SK-N-SH (cell line): ENCODE measurements at regions not wholly inside any gene's neighbourhood (a gene's known extent, or its start where the extent isn't known, plus 50 kb on each side); places are given as distances from the start of the nearest gene placed in this dataset.

Experiments used
- CTCF ChIA-PET: fragments of 300-600, 350-600 bp; formaldehyde crosslinking; extraction: SDS; loops from one replicate; lab custom pipeline; 2021; lab: Yijun Ruan, JAX
- POLR2A ChIA-PET: fragments of 350-600 bp; sonication (Branson Sonifier 250); formaldehyde crosslinking; extraction: SDS; loops from one replicate; lab custom pipeline; 2020; ENCODE audit warnings: antibody characterized with exemption, inconsistent platforms; lab: Yijun Ruan, JAX
- DNase-seq: peaks from one replicate; pipeline ENCODE4 v3.0.0; 2012
- H2AFZ ChIP-seq: fragments of 200-600 bp; sonication (generic); 2 replicates; pipeline ENCODE4 v1.8.1; 2016; ENCODE audit warnings: antibody characterized with exemption, mild to moderate bottlenecking, low read depth
- H3F3A ChIP-seq: fragments of 200-600 bp; sonication (generic); replicated peaks from 2 replicates; pipeline ENCODE3; 2016; ENCODE audit warnings: antibody characterized with exemption, mild to moderate bottlenecking; ENCODE audit not compliant: insufficient read depth
- H3K27ac ChIP-seq, 2 experiments: fragments of 200-500 bp in 1 of 2; fragments of 200-600 bp in 1 of 2; sonication (Bioruptor generic) in 1 of 2; sonication (generic), shearing (Covaris generic) in 1 of 2; 2 replicates each; pipeline versions ENCODE4 v1.5.1 to v1.6.1; 2014 to 2016; ENCODE audit warnings: low read depth in 2 of 2, inconsistent platforms in 1 of 2, low read length in 1 of 2, mild to moderate bottlenecking in 1 of 2, mixed read lengths in 1 of 2
- H3K27me3 ChIP-seq: fragments of 200-600 bp; sonication (generic), shearing (Covaris generic); 2 replicates; pipeline ENCODE4 v1.6.1; 2016; ENCODE audit warnings: mixed run types; ENCODE audit not compliant: insufficient read depth
- H3K36me3 ChIP-seq, 2 experiments: fragments of 200-500 bp in 1 of 2; fragments of 200-600 bp in 1 of 2; sonication (Bioruptor generic) in 1 of 2; sonication (generic) in 1 of 2; replicated peaks in 1 of 2; 2 replicates each; pipeline versions ENCODE3 to v1.5.1; 2014 to 2016; ENCODE audit warnings: low read length in 1 of 2, mild to moderate bottlenecking in 1 of 2; ENCODE audit not compliant: insufficient read depth in 2 of 2, control insufficient read depth in 1 of 2
- H3K4me1 ChIP-seq, 2 experiments: fragments of 200-500 bp in 1 of 2; fragments of 200-600 bp in 1 of 2; sonication (Bioruptor generic) in 1 of 2; sonication (generic), shearing (Covaris generic) in 1 of 2; 2 replicates each; pipeline versions ENCODE4 v1.5.1 to v1.6.1; 2014 to 2016; ENCODE audit warnings: low read depth in 1 of 2, low read length in 1 of 2, mixed run types in 1 of 2; ENCODE audit not compliant: insufficient read depth in 2 of 2, control insufficient read depth in 1 of 2
- H3K4me2 ChIP-seq: fragments of 200-600 bp; sonication (generic), shearing (Covaris generic); 2 replicates; pipeline ENCODE4 v1.6.1; 2017; ENCODE audit warnings: mixed run types
- H3K4me3 ChIP-seq, 2 experiments: fragments of 200-500 bp in 1 of 2; fragments of 200-600 bp in 1 of 2; sonication (Bioruptor generic) in 1 of 2; sonication (generic), shearing (Covaris generic) in 1 of 2; 2 replicates each; pipeline versions ENCODE4 v1.5.1 to v1.8.1; 2014 to 2016; ENCODE audit warnings: low read depth in 2 of 2, inconsistent platforms in 1 of 2, low read length in 1 of 2, mild to moderate bottlenecking in 1 of 2, mixed read lengths in 1 of 2, moderate library complexity in 1 of 2
- H3K79me2 ChIP-seq: fragments of 200-600 bp; sonication (generic); 2 replicates; pipeline ENCODE4 v1.8.1; 2017; ENCODE audit warnings: mild to moderate bottlenecking; ENCODE audit not compliant: insufficient read depth
- H3K9ac ChIP-seq: fragments of 200-600 bp; sonication (generic); 2 replicates; pipeline ENCODE4 v1.6.1; 2017; ENCODE audit warnings: mixed run types
- H3K9me2 ChIP-seq: fragments of 200-600 bp; sonication (generic); 2 replicates; pipeline ENCODE4 v1.6.1; 2017; ENCODE audit warnings: mixed run types
- H3K9me3 ChIP-seq: fragments of 200-600 bp; sonication (generic); 2 replicates; pipeline ENCODE4 v1.6.1; 2017; ENCODE audit warnings: mixed run types, mild to moderate bottlenecking, moderate library complexity
- H4K20me1 ChIP-seq: fragments of 200-600 bp; sonication (generic); 2 replicates; pipeline ENCODE4 v1.6.1; 2017; ENCODE audit warnings: mild to moderate bottlenecking, mixed run types; ENCODE audit not compliant: insufficient read depth
- ELF1 ChIP-seq: IDR thresholded peaks from 2 replicates; pipeline ENCODE4 v1.4.0; 2012
- FOXJ3 ChIP-seq: sonication (generic); formaldehyde crosslinking; IDR thresholded peaks from 2 replicates; pipeline ENCODE4 v1.5.1; 2020; ENCODE audit warnings: mild to moderate bottlenecking, missing genetic modification reagents
- GABPA ChIP-seq: IDR thresholded peaks from 2 replicates; pipeline ENCODE4 v1.4.0; 2012; ENCODE audit warnings: low read depth, mild to moderate bottlenecking
- GATA2 ChIP-seq: sonication (generic); formaldehyde crosslinking; IDR thresholded peaks from 2 replicates; pipeline ENCODE4 v1.5.0; 2020; ENCODE audit warnings: mild to moderate bottlenecking, missing genetic modification reagents
- IRF3 ChIP-seq: fragments of 150-350 bp; IDR thresholded peaks from 2 replicates; pipeline ENCODE4 v1.6.1; 2016; ENCODE audit warnings: mild to moderate bottlenecking, low read depth, low read length
- MEF2A ChIP-seq: IDR thresholded peaks from 2 replicates; pipeline ENCODE4 v1.4.0; 2012; ENCODE audit warnings: low read depth, borderline replicate concordance
- NFIC ChIP-seq: IDR thresholded peaks from 2 replicates; pipeline ENCODE4 v1.4.0; 2012; ENCODE audit warnings: borderline replicate concordance
- RAD21 ChIP-seq: IDR thresholded peaks from 2 replicates; pipeline ENCODE4 v1.6.1; 2012; ENCODE audit warnings: mild to moderate bottlenecking, low read length
- RCOR1 ChIP-seq: fragments of 150-350 bp; IDR thresholded peaks from 2 replicates; pipeline ENCODE4 v1.6.1; 2017; ENCODE audit warnings: antibody characterized with exemption, low read length
- SIN3A ChIP-seq: IDR thresholded peaks from 2 replicates; pipeline ENCODE4 v1.6.1; 2012; ENCODE audit warnings: low read depth, mild to moderate bottlenecking, low read length, moderate library complexity, borderline replicate concordance
- SMC3 ChIP-seq: IDR thresholded peaks from 2 replicates; pipeline ENCODE4 v1.6.1; 2012; ENCODE audit warnings: low read depth, low read length, improper control_type of control experiment
- TAF1 ChIP-seq: IDR thresholded peaks from 2 replicates; pipeline ENCODE4 v1.6.1; 2012; ENCODE audit warnings: low read depth, mild to moderate bottlenecking, low read length, moderate library complexity, borderline replicate concordance
- TCF12 ChIP-seq: IDR thresholded peaks from 2 replicates; pipeline ENCODE4 v1.4.0; 2012
- TEAD4 ChIP-seq: IDR thresholded peaks from 2 replicates; pipeline ENCODE4 v1.4.0; 2012; ENCODE audit warnings: mild to moderate bottlenecking, borderline replicate concordance; ENCODE audit not compliant: insufficient read depth
- USF2 ChIP-seq: fragments of 150-350 bp; IDR thresholded peaks from 2 replicates; pipeline ENCODE4 v1.6.1; 2017; ENCODE audit warnings: antibody characterized with exemption, low read length, low read depth, borderline replicate concordance
- YY1 ChIP-seq: IDR thresholded peaks from 2 replicates; pipeline ENCODE4 v1.4.0; 2012; ENCODE audit warnings: low read depth, mild to moderate bottlenecking
- WGBS: methylation state at CpG from one replicate; pipeline ENCODE4 v1.1.6; 2017; ENCODE audit warnings: low lambda C conversion rate; 5-methylcytosine and 5-hydroxymethylcytosine counted together
- TF ChIP-seq, protein P1 (sequence below): IDR thresholded peaks from 2 replicates; pipeline ENCODE4 v1.4.0; 2012; ENCODE audit warnings: low read depth, borderline replicate concordance
- TF ChIP-seq, protein P2 (sequence below): IDR thresholded peaks from 2 replicates; pipeline ENCODE4 v1.6.1; 2012; ENCODE audit warnings: mild to moderate bottlenecking, low read depth, low read length, moderate library complexity
- TF ChIP-seq, protein P3 (sequence below): IDR thresholded peaks from 2 replicates; pipeline ENCODE4; 2012

GRCh38 chr15:66878761-66879160 is 176.7 kb downstream of the SMAD6 start:
- TF ChIP-seq SMC3 (no peak), SIN3A (no peak), TEAD4 (no peak), MEF2A (no peak), TAF1 (no peak), RAD21 (no peak), USF2 (no peak), ELF1 (no peak), GABPA (no peak)
- TF ChIP-seq, protein P1, sequence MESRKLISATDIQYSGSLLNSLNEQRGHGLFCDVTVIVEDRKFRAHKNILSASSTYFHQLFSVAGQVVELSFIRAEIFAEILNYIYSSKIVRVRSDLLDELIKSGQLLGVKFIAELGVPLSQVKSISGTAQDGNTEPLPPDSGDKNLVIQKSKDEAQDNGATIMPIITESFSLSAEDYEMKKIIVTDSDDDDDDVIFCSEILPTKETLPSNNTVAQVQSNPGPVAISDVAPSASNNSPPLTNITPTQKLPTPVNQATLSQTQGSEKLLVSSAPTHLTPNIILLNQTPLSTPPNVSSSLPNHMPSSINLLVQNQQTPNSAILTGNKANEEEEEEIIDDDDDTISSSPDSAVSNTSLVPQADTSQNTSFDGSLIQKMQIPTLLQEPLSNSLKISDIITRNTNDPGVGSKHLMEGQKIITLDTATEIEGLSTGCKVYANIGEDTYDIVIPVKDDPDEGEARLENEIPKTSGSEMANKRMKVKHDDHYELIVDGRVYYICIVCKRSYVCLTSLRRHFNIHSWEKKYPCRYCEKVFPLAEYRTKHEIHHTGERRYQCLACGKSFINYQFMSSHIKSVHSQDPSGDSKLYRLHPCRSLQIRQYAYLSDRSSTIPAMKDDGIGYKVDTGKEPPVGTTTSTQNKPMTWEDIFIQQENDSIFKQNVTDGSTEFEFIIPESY: no peak
- TF ChIP-seq, all 33 proteins: peak for 0
- no peaks in the 10 kb centered on the region for H3K9me2 ChIP-seq
- 80% methylated on average over 4 of the region's 4 CpGs for WGBS
- peaks cover 3 to 21% of the 10 kb centered on the region in 2 experiments for H3K4me1 ChIP-seq
- no peaks in the 10 kb centered on the region for H3K27me3 ChIP-seq
- ChIA-PET CTCF (no interaction called here), POLR2A (no interaction called here)
- H4K20me1 ChIP-seq: no peaks in the 10 kb centered on the region
- no peak overlapping the region for H3K4me2 ChIP-seq
- H3K79me2 ChIP-seq: no peaks in the 10 kb centered on the region
- DNase-seq: no peak
- no peaks in the 10 kb centered on the region for H3K9me3 ChIP-seq
- H2AFZ ChIP-seq: no peak overlapping the region
- no peaks in the 10 kb centered on the region for H3K36me3 ChIP-seq
- H3K27ac ChIP-seq: no peak overlapping the region
- peaks cover 16% of the 10 kb centered on the region for H3F3A ChIP-seq
- H3K4me3 ChIP-seq: no peak overlapping the region
- H3K9ac ChIP-seq: no peak overlapping the region

DNA sequence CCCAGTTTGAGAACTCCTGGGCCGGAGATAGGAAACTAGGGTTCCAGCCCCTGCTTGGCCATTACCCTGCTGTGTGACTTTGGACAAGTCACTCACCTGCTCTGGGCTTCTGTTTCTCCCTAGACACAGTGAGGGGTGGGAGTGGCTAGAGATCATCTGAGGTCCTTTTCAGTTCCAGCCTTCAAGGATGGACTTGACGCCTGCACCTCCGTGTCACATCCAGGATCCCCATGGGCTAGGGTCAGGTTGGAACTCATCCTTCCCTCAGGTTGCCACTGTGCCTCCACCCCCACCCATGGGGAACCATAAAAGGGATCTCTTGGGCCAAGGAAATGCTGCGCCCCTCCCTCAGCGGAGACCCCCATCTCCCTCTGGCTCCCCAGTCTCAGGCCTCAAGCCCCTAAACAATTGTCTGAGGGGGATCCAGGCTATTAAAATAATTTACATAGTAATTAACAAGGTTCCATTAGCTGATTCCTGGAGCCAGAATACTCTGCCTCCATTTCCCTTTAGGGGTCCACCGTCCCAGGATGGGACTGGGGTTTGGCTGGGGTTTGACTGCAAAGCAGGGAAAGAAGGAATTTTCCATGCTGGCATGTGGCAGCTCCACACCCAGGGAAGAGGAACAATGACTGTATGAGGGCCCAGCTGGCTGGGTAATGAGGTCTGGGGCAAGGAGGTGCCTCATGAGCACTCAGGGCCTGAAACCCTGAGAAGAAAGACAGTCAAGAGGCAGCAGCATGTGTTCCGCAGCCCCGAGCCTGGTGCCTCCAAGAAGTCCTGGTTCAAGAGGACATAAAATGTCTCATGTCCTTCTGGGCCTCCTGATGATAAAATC is 177.7 kb downstream of the SMAD6 start:
- Histone ChIP-seq H3K27ac (no peak overlapping the region), H3F3A (peaks cover 22% of the 10 kb centered on the region), H3K27me3 (no peaks in the 10 kb centered on the region), H2AFZ (no peak overlapping the region), H3K4me2 (no peak overlapping the region), H3K4me1 (peaks cover 3 to 31% of the 10 kb centered on the region in 2 experiments), H3K9me3 (no peaks in the 10 kb centered on the region), H3K9me2 (no peaks in the 10 kb centered on the region), H3K36me3 (no peaks in the 10 kb centered on the region), H4K20me1 (no peaks in the 10 kb centered on the region), H3K79me2 (no peaks in the 10 kb centered on the region), H3K9ac (no peak overlapping the region), H3K4me3 (no peak overlapping the region)
- no peak for DNase-seq
- ChIA-PET CTCF (interaction anchor here (1.3 kb wide), 1 partner anchor 16 kb away, joined by 6 read pairs; no protein-coding TSS in a partner anchor), POLR2A (no interaction called here)
- 93% methylated on average over 8 of the region's 8 CpGs for WGBS
- TF ChIP-seq IRF3 (no peak), YY1 (no peak), ELF1 (no peak), TEAD4 (no peak), RCOR1 (no peak), SIN3A (no peak), TAF1 (no peak), TCF12 (no peak), FOXJ3 (CRISPR knock-in tag) (no peak), GATA2 (CRISPR knock-in tag) (no peak), NFIC (no peak)
- TF ChIP-seq, protein P2, sequence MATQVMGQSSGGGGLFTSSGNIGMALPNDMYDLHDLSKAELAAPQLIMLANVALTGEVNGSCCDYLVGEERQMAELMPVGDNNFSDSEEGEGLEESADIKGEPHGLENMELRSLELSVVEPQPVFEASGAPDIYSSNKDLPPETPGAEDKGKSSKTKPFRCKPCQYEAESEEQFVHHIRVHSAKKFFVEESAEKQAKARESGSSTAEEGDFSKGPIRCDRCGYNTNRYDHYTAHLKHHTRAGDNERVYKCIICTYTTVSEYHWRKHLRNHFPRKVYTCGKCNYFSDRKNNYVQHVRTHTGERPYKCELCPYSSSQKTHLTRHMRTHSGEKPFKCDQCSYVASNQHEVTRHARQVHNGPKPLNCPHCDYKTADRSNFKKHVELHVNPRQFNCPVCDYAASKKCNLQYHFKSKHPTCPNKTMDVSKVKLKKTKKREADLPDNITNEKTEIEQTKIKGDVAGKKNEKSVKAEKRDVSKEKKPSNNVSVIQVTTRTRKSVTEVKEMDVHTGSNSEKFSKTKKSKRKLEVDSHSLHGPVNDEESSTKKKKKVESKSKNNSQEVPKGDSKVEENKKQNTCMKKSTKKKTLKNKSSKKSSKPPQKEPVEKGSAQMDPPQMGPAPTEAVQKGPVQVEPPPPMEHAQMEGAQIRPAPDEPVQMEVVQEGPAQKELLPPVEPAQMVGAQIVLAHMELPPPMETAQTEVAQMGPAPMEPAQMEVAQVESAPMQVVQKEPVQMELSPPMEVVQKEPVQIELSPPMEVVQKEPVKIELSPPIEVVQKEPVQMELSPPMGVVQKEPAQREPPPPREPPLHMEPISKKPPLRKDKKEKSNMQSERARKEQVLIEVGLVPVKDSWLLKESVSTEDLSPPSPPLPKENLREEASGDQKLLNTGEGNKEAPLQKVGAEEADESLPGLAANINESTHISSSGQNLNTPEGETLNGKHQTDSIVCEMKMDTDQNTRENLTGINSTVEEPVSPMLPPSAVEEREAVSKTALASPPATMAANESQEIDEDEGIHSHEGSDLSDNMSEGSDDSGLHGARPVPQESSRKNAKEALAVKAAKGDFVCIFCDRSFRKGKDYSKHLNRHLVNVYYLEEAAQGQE: no peak
- TF ChIP-seq, protein P3, sequence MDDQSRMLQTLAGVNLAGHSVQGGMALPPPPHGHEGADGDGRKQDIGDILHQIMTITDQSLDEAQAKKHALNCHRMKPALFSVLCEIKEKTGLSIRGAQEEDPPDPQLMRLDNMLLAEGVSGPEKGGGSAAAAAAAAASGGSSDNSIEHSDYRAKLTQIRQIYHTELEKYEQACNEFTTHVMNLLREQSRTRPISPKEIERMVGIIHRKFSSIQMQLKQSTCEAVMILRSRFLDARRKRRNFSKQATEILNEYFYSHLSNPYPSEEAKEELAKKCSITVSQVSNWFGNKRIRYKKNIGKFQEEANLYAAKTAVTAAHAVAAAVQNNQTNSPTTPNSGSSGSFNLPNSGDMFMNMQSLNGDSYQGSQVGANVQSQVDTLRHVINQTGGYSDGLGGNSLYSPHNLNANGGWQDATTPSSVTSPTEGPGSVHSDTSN: no peak
